OCI-LY7 (cell line): ENCODE measurements at regions not wholly inside any gene's neighbourhood (a gene's known extent, or its start where the extent isn't known, plus 50 kb on each side); places are given as distances from the start of the nearest gene placed in this dataset.

Experiments
- BruUV-seq: library from RNA; stranded (reverse); fragments of 400-500 nt; replicated peaks from 2 replicates; lab custom pipeline; 2021; lab: Mats Ljungman, UMichigan
- CTCF ChIA-PET: fragments of 300-600 bp; sonication (Branson Sonifier 250); formaldehyde crosslinking; loops from one replicate; lab custom pipeline; 2022; ENCODE audit warnings: antibody characterized with exemption; ENCODE audit not compliant: unreplicated experiment; lab: Charles Lee
- POLR2A ChIA-PET: fragments of 300-600 bp; sonication (Branson Sonifier 250); formaldehyde crosslinking; loops from one replicate; lab custom pipeline; 2022; ENCODE audit warnings: antibody characterized with exemption; lab: Charles Lee
- DNase-seq: peaks from one replicate; pipeline ENCODE4 v3.0.0-alpha.2; 2015; ENCODE audit warnings: low spot score
- H2AFZ ChIP-seq: fragments of 200-600 bp; sonication (generic), shearing (Covaris generic); 2 replicates; pipeline ENCODE4 v1.6.1; 2014; ENCODE audit warnings: mild to moderate bottlenecking, antibody characterized with exemption, low read length, moderate library complexity
- H3K27ac ChIP-seq: fragments of 200-600 bp; sonication (generic); 2 replicates; pipeline ENCODE4 v1.5.1; 2014; ENCODE audit warnings: mixed run types, low read depth, mild to moderate bottlenecking, moderate library complexity, low read length, inconsistent platforms; ENCODE audit not compliant: poor library complexity, severe bottlenecking
- H3K36me3 ChIP-seq: fragments of 200-600 bp; sonication (generic); 2 replicates; pipeline ENCODE4 v1.6.1; 2014; ENCODE audit warnings: mild to moderate bottlenecking, antibody characterized with exemption, low read length, moderate library complexity, mixed read lengths; ENCODE audit not compliant: insufficient read depth
- H3K4me1 ChIP-seq: fragments of 200-600 bp; sonication (generic); 2 replicates; pipeline ENCODE4 v1.5.1; 2014; ENCODE audit warnings: mild to moderate bottlenecking, low read length; ENCODE audit not compliant: insufficient read depth, poor library complexity, severe bottlenecking
- H3K4me2 ChIP-seq: fragments of 200-600 bp; sonication (generic); 2 replicates; pipeline ENCODE4 v1.6.1; 2014; ENCODE audit warnings: mild to moderate bottlenecking, low read length
- H3K4me3 ChIP-seq: fragments of 200-600 bp; sonication (generic); 2 replicates; pipeline ENCODE4 v1.5.1; 2014; ENCODE audit warnings: mild to moderate bottlenecking, low read depth, low read length; ENCODE audit not compliant: poor library complexity, severe bottlenecking
- H3K79me2 ChIP-seq: fragments of 200-600 bp; sonication (generic); 2 replicates; pipeline ENCODE4 v1.6.1; 2016; ENCODE audit warnings: low read depth, mild to moderate bottlenecking, low read length, moderate library complexity, mixed read lengths; ENCODE audit not compliant: insufficient read depth
- H3K9me2 ChIP-seq: fragments of 200-600 bp; sonication (generic); 2 replicates; pipeline ENCODE4 v1.6.1; 2016; ENCODE audit warnings: mild to moderate bottlenecking, low read length, mixed read lengths; ENCODE audit not compliant: insufficient read depth
- H3K9me3 ChIP-seq: fragments of 200-600 bp; sonication (generic); 2 replicates; pipeline ENCODE4 v1.6.1; 2014; ENCODE audit warnings: mild to moderate bottlenecking, mixed run types, low read length, mixed read lengths
- H4K20me1 ChIP-seq: fragments of 200-600 bp; sonication (generic); 2 replicates; pipeline ENCODE4 v1.6.1; 2014; ENCODE audit warnings: mild to moderate bottlenecking, antibody characterized with exemption, low read length, moderate library complexity, mixed read lengths; ENCODE audit not compliant: insufficient read depth
- EZH2phosphoT487 ChIP-seq: fragments of 200-600 bp; sonication (generic); IDR thresholded peaks from 2 replicates; pipeline ENCODE4 v1.6.1; 2018; ENCODE audit warnings: low read depth, borderline replicate concordance, mild to moderate bottlenecking, mixed run types, antibody characterized with exemption, low read length, moderate library complexity, mixed read lengths
- intact Hi-C: fragments of 100-400 bp; cut with micrococcal nuclease; formaldehyde crosslinking; loops from one replicate; pipeline ENCODE4 v1.10.0; 2022; ENCODE audit not compliant: unreplicated experiment
- TF ChIP-seq, protein P1 (sequence below): fragments of 200-600 bp; sonication (generic); conservative IDR thresholded peaks from 2 replicates; pipeline ENCODE4 v1.5.1; 2014; ENCODE audit warnings: mild to moderate bottlenecking, antibody characterized with exemption, low read length, moderate library complexity, mixed read lengths

DNA sequence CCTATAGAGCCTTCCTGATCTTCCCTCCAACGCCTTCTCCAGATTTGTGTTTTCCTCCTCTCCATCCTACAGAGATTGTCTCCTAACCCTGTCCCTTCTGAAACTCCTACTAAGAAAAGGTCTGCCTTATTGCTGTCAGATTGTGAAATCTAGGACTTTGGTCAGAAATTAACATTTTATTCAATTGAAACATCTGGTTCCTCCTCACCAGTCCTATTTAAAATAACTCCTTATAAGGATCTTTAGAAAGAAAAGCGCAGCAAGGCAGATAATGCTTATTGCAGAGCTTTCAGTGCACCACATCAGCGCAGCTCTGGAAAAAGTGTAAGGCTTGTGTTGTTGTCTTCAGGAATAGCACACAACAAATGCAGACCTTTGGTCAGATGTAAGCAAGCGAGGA is 477.8 kb upstream of the CHST9 start:
- Histone ChIP-seq H3K36me3 (no peaks in the 10 kb centered on the region), H3K27ac (no peak overlapping the region), H3K9me3 (no peaks in the 10 kb centered on the region), H3K9me2 (0 out of 2 replicates have a peak, but pooled peaks cover 4% of the 10 kb centered on the region), H2AFZ (no peak overlapping the region), H3K4me2 (no peak overlapping the region), H3K4me1 (no peaks in the 10 kb centered on the region), H3K79me2 (no peaks in the 10 kb centered on the region), H3K4me3 (no peak overlapping the region), H4K20me1 (no peaks in the 10 kb centered on the region)
- no TSS peak for BruUV-seq
- intact Hi-C loops = no loop called here
- ChIA-PET POLR2A (no interaction called here), CTCF (no interaction called here)
- no peak for DNase-seq
- TF ChIP-seq EZH2phosphoT487 = no peak
- TF ChIP-seq, protein P1, sequence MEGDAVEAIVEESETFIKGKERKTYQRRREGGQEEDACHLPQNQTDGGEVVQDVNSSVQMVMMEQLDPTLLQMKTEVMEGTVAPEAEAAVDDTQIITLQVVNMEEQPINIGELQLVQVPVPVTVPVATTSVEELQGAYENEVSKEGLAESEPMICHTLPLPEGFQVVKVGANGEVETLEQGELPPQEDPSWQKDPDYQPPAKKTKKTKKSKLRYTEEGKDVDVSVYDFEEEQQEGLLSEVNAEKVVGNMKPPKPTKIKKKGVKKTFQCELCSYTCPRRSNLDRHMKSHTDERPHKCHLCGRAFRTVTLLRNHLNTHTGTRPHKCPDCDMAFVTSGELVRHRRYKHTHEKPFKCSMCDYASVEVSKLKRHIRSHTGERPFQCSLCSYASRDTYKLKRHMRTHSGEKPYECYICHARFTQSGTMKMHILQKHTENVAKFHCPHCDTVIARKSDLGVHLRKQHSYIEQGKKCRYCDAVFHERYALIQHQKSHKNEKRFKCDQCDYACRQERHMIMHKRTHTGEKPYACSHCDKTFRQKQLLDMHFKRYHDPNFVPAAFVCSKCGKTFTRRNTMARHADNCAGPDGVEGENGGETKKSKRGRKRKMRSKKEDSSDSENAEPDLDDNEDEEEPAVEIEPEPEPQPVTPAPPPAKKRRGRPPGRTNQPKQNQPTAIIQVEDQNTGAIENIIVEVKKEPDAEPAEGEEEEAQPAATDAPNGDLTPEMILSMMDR = no peak

DNA sequence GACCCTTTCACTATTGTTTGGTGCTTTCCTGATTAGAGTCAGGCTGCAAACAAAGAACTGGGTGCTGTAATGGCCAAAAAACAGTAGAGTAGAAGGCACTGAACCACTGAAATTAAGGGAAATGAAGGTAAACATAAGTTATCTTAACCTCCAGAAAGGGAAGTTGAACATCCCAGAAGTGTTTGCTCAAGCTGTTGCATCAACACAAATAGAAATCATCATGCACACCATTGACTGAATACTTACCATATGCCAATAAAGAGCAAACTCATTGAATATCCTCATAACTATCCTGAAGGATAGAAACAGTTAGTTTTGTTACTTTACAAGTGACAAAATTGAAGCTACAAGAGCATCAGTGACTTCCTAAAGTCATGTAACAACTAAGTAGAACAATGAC is 477.4 kb upstream of the CHST9 start:
- CTCF ChIA-PET = no interaction called here
- no peak for TF ChIP-seq EZH2phosphoT487
- TF ChIP-seq, protein P1 = no peak

DNA sequence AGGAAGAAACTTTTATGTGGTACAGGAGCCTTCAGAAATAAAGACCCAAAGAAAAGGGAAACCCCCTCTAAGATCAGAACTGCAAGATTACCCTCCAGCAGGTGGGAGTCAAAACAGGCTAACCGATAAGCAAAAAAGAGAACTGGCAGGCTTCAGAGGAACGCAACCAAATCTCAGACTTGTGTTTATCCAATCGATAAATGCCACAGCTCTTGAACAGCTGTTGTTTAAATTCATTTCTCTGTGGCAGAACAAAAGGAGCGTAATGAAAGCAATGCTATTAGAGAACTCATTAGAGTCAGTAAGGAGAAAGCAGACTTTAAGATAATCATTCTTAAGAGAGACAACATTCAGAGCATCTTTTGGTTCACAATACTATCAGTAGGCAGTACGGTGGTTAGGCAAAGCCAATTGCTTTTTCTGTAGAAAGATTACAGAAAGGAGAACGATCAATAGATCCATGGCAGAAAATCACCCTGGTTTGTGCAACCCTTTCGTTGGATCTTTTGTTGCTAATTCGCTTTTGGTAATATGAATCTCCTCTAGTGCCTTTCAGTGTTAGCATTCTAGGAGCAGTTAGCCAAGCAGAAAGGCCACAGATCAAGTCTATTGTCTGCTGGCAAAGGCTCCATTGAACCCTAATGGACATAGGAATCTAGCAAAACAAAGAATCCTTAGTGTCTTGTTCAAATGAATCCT is 476.4 kb upstream of the CHST9 start:
- Histone ChIP-seq H3K9me2 (0 out of 2 replicates have a peak, but pooled peaks cover 4% of the 10 kb centered on the region), H3K36me3 (no peaks in the 10 kb centered on the region), H3K27ac (no peak overlapping the region), H3K9me3 (no peaks in the 10 kb centered on the region), H3K79me2 (no peaks in the 10 kb centered on the region), H3K4me2 (no peak overlapping the region), H4K20me1 (no peaks in the 10 kb centered on the region), H3K4me1 (no peaks in the 10 kb centered on the region), H2AFZ (no peak overlapping the region), H3K4me3 (no peak overlapping the region)
- no TSS peak for BruUV-seq
- CTCF ChIA-PET = no interaction called here
- TF ChIP-seq, protein P1 = no peak
- TF ChIP-seq EZH2phosphoT487 = no peak
- intact Hi-C loops = no loop called here
- POLR2A ChIA-PET = no interaction called here
- DNase-seq = no peak

More for the DNA sequence above, 477.4 kb upstream of the CHST9 start:
- Histone ChIP-seq H3K4me3 (no peak overlapping the region), H2AFZ (no peak overlapping the region), H3K4me2 (no peak overlapping the region), H3K9me2 (0 out of 2 replicates have a peak, but pooled peaks cover 4% of the 10 kb centered on the region), H3K9me3 (no peaks in the 10 kb centered on the region), H3K4me1 (no peaks in the 10 kb centered on the region), H4K20me1 (no peaks in the 10 kb centered on the region), H3K27ac (no peak overlapping the region), H3K79me2 (no peaks in the 10 kb centered on the region), H3K36me3 (no peaks in the 10 kb centered on the region)
- DNase-seq = no peak
- intact Hi-C loops = no loop called here
- BruUV-seq = no TSS peak
- POLR2A ChIA-PET = no interaction called here
